OCI-LY1 (cell line): ENCODE measurements at regions not wholly inside any gene's neighbourhood (a gene's known extent, or its start where the extent isn't known, plus 50 kb on each side); places are given as distances from the start of the nearest gene placed in this dataset.

Experiments used
- H2AFZ ChIP-seq: fragments of 200-600 bp; sonication (generic), shearing (Covaris generic); 2 replicates; pipeline ENCODE4 v1.6.0; 2014; ENCODE audit warnings: antibody characterized with exemption, mild to moderate bottlenecking, low read length
- H3F3A ChIP-seq: fragments of 200-600 bp; sonication (generic), shearing (Covaris generic); 2 replicates; pipeline ENCODE4 v1.6.0; 2014; ENCODE audit warnings: mild to moderate bottlenecking, antibody characterized with exemption, low read length, moderate library complexity; ENCODE audit not compliant: insufficient read depth
- H3K27ac ChIP-seq: fragments of 200-600 bp; sonication (generic); 2 replicates; pipeline ENCODE4 v1.5.1; 2014; ENCODE audit warnings: low read length, mixed run types, mild to moderate bottlenecking, low read depth; ENCODE audit not compliant: poor library complexity, severe bottlenecking
- H3K27me3 ChIP-seq: fragments of 200-600 bp; sonication (generic); 2 replicates; pipeline ENCODE4 v1.6.0; 2014; ENCODE audit warnings: antibody characterized with exemption, mild to moderate bottlenecking, low read length, moderate library complexity; ENCODE audit not compliant: insufficient read depth
- H3K36me3 ChIP-seq: fragments of 200-600 bp; sonication (generic); 2 replicates; pipeline ENCODE4 v1.6.1; 2014; ENCODE audit warnings: mild to moderate bottlenecking, antibody characterized with exemption, low read length, moderate library complexity, mixed read lengths; ENCODE audit not compliant: insufficient read depth
- H3K4me1 ChIP-seq: fragments of 200-600 bp; sonication (generic); 2 replicates; pipeline ENCODE4 v1.5.1; 2014; ENCODE audit warnings: mild to moderate bottlenecking, low read length, moderate library complexity; ENCODE audit not compliant: insufficient read depth, severe bottlenecking
- H3K4me2 ChIP-seq: fragments of 200-600 bp; sonication (generic), shearing (Covaris generic); 2 replicates; pipeline ENCODE4 v1.6.1; 2014; ENCODE audit warnings: low read length
- H3K4me3 ChIP-seq: fragments of 200-600 bp; sonication (generic); 2 replicates; pipeline ENCODE4 v1.5.1; 2014; ENCODE audit warnings: low read length, low read depth, mild to moderate bottlenecking, mixed read lengths; ENCODE audit not compliant: poor library complexity, severe bottlenecking
- H3K79me2 ChIP-seq: fragments of 200-600 bp; shearing (Covaris generic); 2 replicates; pipeline ENCODE4 v1.6.1; 2016; ENCODE audit warnings: mixed run types, low read length, mixed read lengths; ENCODE audit not compliant: insufficient read depth
- H3K9ac ChIP-seq: fragments of 200-600 bp; sonication (generic), shearing (Covaris generic); 2 replicates; pipeline ENCODE4 v1.6.1; 2014; ENCODE audit warnings: mild to moderate bottlenecking, low read length, mixed read lengths
- H3K9me2 ChIP-seq: fragments of 200-600 bp; sonication (generic), shearing (Covaris generic); 2 replicates; pipeline ENCODE4 v1.6.1; 2014; ENCODE audit warnings: low read depth, mild to moderate bottlenecking, low read length, mixed read lengths
- H3K9me3 ChIP-seq: fragments of 200-600 bp; shearing (Covaris generic); 2 replicates; pipeline ENCODE4 v1.6.1; 2014; ENCODE audit warnings: low read length, mixed read lengths
- H4K20me1 ChIP-seq: fragments of 200-600 bp; sonication (generic), shearing (Covaris generic); 2 replicates; pipeline ENCODE4 v1.6.0; 2016; ENCODE audit warnings: mild to moderate bottlenecking, low read length; ENCODE audit not compliant: insufficient read depth
- EZH2 ChIP-seq: fragments of 200-600 bp; sonication (generic), shearing (Covaris generic); IDR thresholded peaks from 2 replicates; pipeline ENCODE4 v1.8.0; 2017; ENCODE audit warnings: borderline replicate concordance, mixed run types, mild to moderate bottlenecking, antibody characterized with exemption, low read length, moderate library complexity, mixed read lengths
- TF ChIP-seq, protein P1 (sequence below): fragments of 200-600 bp; sonication (generic), shearing (Covaris generic); IDR thresholded peaks from 2 replicates; pipeline ENCODE4 v1.5.1; 2017; ENCODE audit warnings: mild to moderate bottlenecking, antibody characterized with exemption, low read length, moderate library complexity, mixed read lengths

DNA sequence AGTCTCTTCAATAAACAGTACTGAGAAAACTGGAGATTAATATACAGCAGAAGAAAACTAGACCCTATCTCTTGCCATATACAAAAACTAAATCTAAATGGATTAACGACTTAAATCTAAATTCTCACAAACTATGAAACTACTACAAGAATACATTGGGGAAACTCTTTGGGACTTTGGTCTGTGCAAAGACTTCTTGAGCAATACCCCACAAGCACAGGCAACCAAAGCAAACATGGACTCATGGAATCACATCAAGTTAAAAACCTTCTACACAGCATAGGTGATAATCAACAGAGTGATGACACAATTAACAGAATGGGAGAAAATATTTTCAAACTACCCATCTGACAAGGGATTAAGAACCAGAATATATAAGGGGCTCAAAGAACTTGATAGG lies 848.2 kb upstream of the NRXN1 start:
- H4K20me1 ChIP-seq: no peaks in the 10 kb centered on the region

DNA sequence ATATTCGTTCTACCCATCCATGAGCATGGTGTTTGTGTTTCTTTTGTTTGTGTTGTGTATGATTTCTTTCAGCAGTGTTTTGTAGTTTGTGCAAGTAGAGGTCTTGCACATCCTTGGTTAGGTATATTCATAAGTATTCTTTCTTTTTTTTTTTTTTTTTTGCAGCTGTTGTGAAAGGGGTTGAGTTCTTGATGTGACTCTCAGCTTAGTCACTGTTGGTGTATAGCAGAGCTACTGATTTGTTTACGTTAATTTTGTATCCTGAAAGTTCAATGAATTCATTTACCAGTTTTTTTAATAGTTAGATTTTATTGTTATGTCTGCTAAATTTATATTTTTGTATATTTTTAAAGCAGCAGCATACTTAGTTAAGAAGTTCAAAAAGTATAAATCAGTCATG lies 834.4 kb upstream of the NRXN1 start:
- no peak overlapping the region for H3K4me3 ChIP-seq
- H3K9me3 ChIP-seq: no peaks in the 10 kb centered on the region
- no peaks in the 10 kb centered on the region for H4K20me1 ChIP-seq
- H3K9me2 ChIP-seq: no peaks in the 10 kb centered on the region
- H3K4me1 ChIP-seq: no peaks in the 10 kb centered on the region
- no peak overlapping the region for H3K27ac ChIP-seq
- H2AFZ ChIP-seq: no peak overlapping the region
- no peaks in the 10 kb centered on the region for H3F3A ChIP-seq
- TF ChIP-seq, protein P1, sequence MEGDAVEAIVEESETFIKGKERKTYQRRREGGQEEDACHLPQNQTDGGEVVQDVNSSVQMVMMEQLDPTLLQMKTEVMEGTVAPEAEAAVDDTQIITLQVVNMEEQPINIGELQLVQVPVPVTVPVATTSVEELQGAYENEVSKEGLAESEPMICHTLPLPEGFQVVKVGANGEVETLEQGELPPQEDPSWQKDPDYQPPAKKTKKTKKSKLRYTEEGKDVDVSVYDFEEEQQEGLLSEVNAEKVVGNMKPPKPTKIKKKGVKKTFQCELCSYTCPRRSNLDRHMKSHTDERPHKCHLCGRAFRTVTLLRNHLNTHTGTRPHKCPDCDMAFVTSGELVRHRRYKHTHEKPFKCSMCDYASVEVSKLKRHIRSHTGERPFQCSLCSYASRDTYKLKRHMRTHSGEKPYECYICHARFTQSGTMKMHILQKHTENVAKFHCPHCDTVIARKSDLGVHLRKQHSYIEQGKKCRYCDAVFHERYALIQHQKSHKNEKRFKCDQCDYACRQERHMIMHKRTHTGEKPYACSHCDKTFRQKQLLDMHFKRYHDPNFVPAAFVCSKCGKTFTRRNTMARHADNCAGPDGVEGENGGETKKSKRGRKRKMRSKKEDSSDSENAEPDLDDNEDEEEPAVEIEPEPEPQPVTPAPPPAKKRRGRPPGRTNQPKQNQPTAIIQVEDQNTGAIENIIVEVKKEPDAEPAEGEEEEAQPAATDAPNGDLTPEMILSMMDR: no peak
- no peak for TF ChIP-seq EZH2
- no peaks in the 10 kb centered on the region for H3K27me3 ChIP-seq
- H3K36me3 ChIP-seq: no peaks in the 10 kb centered on the region
- H3K4me2 ChIP-seq: no peak overlapping the region
- H3K9ac ChIP-seq: no peak overlapping the region
- no peaks in the 10 kb centered on the region for H3K79me2 ChIP-seq

More for the DNA sequence above, 848.2 kb upstream of the NRXN1 start:
- Histone ChIP-seq H3K36me3 (no peaks in the 10 kb centered on the region), H2AFZ (no peak overlapping the region), H3K4me3 (no peak overlapping the region), H3F3A (no peaks in the 10 kb centered on the region), H3K27ac (no peak overlapping the region), H3K9me3 (no peaks in the 10 kb centered on the region), H3K9ac (no peak overlapping the region), H3K4me1 (no peaks in the 10 kb centered on the region), H3K9me2 (no peaks in the 10 kb centered on the region), H3K27me3 (no peaks in the 10 kb centered on the region), H3K79me2 (no peaks in the 10 kb centered on the region), H3K4me2 (no peak overlapping the region)
- TF ChIP-seq, protein P1: no peak
- TF ChIP-seq EZH2: no peak

DNA sequence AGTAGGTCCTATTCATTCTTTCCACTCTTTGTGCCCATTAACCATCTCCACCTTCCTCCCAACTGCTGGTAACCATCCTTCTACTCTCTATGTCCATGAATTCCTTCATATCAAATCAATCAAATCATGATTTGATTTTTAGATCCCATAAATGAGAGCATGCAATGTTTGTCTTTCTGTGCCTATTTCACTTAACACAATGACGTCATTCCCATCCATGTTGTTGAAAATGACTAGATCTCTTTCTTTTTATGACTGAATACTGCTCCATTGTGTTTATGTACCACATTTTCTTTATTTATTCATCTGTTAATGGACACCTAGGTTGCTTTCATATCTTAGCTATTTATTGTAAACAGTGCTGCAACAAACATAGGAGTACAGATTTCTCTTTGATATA lies 827.3 kb upstream of the NRXN1 start:
- Histone ChIP-seq H4K20me1 (no peaks in the 10 kb centered on the region), H3K27ac (no peak overlapping the region), H3K9ac (no peak overlapping the region), H3K4me1 (no peaks in the 10 kb centered on the region), H3K79me2 (no peaks in the 10 kb centered on the region), H3K27me3 (no peaks in the 10 kb centered on the region), H3K36me3 (no peaks in the 10 kb centered on the region), H3K4me2 (no peak overlapping the region), H2AFZ (no peak overlapping the region), H3K9me2 (no peaks in the 10 kb centered on the region), H3K9me3 (no peaks in the 10 kb centered on the region), H3F3A (no peaks in the 10 kb centered on the region), H3K4me3 (no peak overlapping the region)
- TF ChIP-seq EZH2: no peak
- TF ChIP-seq, protein P1: no peak
